ENCODE measurements at regions not wholly inside any gene's neighbourhood (a gene's known extent, or its start where the extent isn't known, plus 50 kb on each side); places are given as distances from the start of the nearest gene placed in this dataset.
A peak's percentile ranks its signal among the peaks of the same experiment; 100 is the strongest.

- Mint-ChIP-seq H3K9me3 (ENCODE audit: low read depth) (no peaks in the 10 kb centered on the region), H3K36me3 (ENCODE audit: low read depth) (no peaks in the 10 kb centered on the region)
These were observed 313.3 kb downstream of the FGF9 start for GRCh38 chr13:21984156-21984555.

GRCh38 chr13:21986602-21987001 lies 315.7 kb downstream of the FGF9 start:
- Mint-ChIP-seq H3K36me3 (ENCODE audit: low read depth) (no peaks in the 10 kb centered on the region), H3K9me3 (ENCODE audit: low read depth) (peaks cover 2% of the 10 kb centered on the region), H3K4me3 (ENCODE audit: unreplicated experiment) (no peak overlapping the region), H3K4me1 (ENCODE audit: low read depth) (peaks cover 13% of the 10 kb centered on the region), H3K27ac (ENCODE audit: unreplicated experiment) (peak overlapping the region; percentile 76), H3K27me3 (ENCODE audit: low read depth) (no peaks in the 10 kb centered on the region)
- DNase-seq (ENCODE audit: low spot score): no peak
- TF ChIP-seq CTCF (IDR thresholded peaks at IDR 0.05): no peak

More at GRCh38 chr13:21984156-21984555, 313.3 kb downstream of the FGF9 start:
- peaks cover 13% of the 10 kb centered on the region for H3K4me1 Mint-ChIP-seq (ENCODE audit: low read depth)
- H3K27me3 Mint-ChIP-seq (ENCODE audit: low read depth): no peaks in the 10 kb centered on the region
- no peak overlapping the region for H3K27ac Mint-ChIP-seq (ENCODE audit: unreplicated experiment)
- DNase-seq (ENCODE audit: low spot score): no peak
- TF ChIP-seq CTCF (IDR thresholded peaks at IDR 0.05): no peak
- no peak overlapping the region for H3K4me3 Mint-ChIP-seq (ENCODE audit: unreplicated experiment)

- Mint-ChIP-seq H3K4me1 (ENCODE audit: low read depth) (peaks cover 13% of the 10 kb centered on the region), H3K4me3 (ENCODE audit: unreplicated experiment) (no peak overlapping the region), H3K9me3 (ENCODE audit: low read depth) (peaks cover 2% of the 10 kb centered on the region), H3K36me3 (ENCODE audit: low read depth) (no peaks in the 10 kb centered on the region), H3K27ac (ENCODE audit: unreplicated experiment) (no peak overlapping the region), H3K27me3 (ENCODE audit: low read depth) (no peaks in the 10 kb centered on the region)
- DNase-seq (ENCODE audit: low spot score): no peak
- no peak for TF ChIP-seq CTCF (IDR thresholded peaks at IDR 0.05)
These were observed 316.9 kb downstream of the FGF9 start for GRCh38 chr13:21987793-21988192.

GRCh38 chr13:21988624-21989023 lies 317.8 kb downstream of the FGF9 start:
- peaks cover 2% of the 10 kb centered on the region for H3K9me3 Mint-ChIP-seq (ENCODE audit: low read depth)
- no peak for TF ChIP-seq CTCF (IDR thresholded peaks at IDR 0.05)
- H3K27ac Mint-ChIP-seq (ENCODE audit: unreplicated experiment): no peak overlapping the region
- H3K4me1 Mint-ChIP-seq (ENCODE audit: low read depth): peaks cover 13% of the 10 kb centered on the region
- no peaks in the 10 kb centered on the region for H3K36me3 Mint-ChIP-seq (ENCODE audit: low read depth)
- no peak overlapping the region for H3K4me3 Mint-ChIP-seq (ENCODE audit: unreplicated experiment)
- H3K27me3 Mint-ChIP-seq (ENCODE audit: low read depth): no peaks in the 10 kb centered on the region
- no peak for DNase-seq (ENCODE audit: low spot score)

GRCh38 chr13:21996049-21996448 lies 325.2 kb downstream of the FGF9 start:
- H3K4me1 Mint-ChIP-seq (ENCODE audit: low read depth): no peaks in the 10 kb centered on the region
- H3K27me3 Mint-ChIP-seq (ENCODE audit: low read depth): peaks cover 6% of the 10 kb centered on the region
- DNase-seq (ENCODE audit: low spot score): peak; percentile 22
- no peaks in the 10 kb centered on the region for H3K9me3 Mint-ChIP-seq (ENCODE audit: low read depth)
- TF ChIP-seq CTCF (IDR thresholded peaks at IDR 0.05): no peak
- no peak overlapping the region for H3K4me3 Mint-ChIP-seq (ENCODE audit: unreplicated experiment)
- no peak overlapping the region for H3K27ac Mint-ChIP-seq (ENCODE audit: unreplicated experiment)
- no peaks in the 10 kb centered on the region for H3K36me3 Mint-ChIP-seq (ENCODE audit: low read depth)
